Fibroblast of pulmonary artery (primary cell): ENCODE measurements at regions not wholly inside any gene's neighbourhood (a gene's known extent, or its start where the extent isn't known, plus 50 kb on each side); places are given as distances from the start of the nearest gene placed in this dataset.

ENCODE experiments used
- DNase-seq: peaks from one replicate; pipeline ENCODE4 v3.0.0-alpha.2; 2010; ENCODE audit warnings: low read depth
- H3K4me3 ChIP-seq: replicated peaks from 2 replicates; pipeline ENCODE4 v1.5.1; 2011; ENCODE audit warnings: low read depth, mild to moderate bottlenecking, control low read depth, low read length, moderate library complexity
- CTCF ChIP-seq: IDR thresholded peaks from 2 replicates; pipeline ENCODE4 v1.5.1; 2011; ENCODE audit warnings: mild to moderate bottlenecking, control low read depth, low read length, inconsistent platforms; ENCODE audit errors: missing control alignments

GRCh38 chr1:80214888-80215540 is 1208.5 kb upstream of the ADGRL4 start:
- no peak overlapping the region for H3K4me3 ChIP-seq
- no peak for TF ChIP-seq CTCF

GRCh38 chr1:80212948-80213347 is 1206.4 kb upstream of the ADGRL4 start:
- no peak for TF ChIP-seq CTCF
- DNase-seq, result no peak

More at GRCh38 chr1:80214888-80215540, 1208.5 kb upstream of the ADGRL4 start:
- no peak for DNase-seq

GRCh38 chr1:80211691-80212380 is 1205.3 kb upstream of the ADGRL4 start:
- TF ChIP-seq CTCF, result no peak
- H3K4me3 ChIP-seq, result no peak overlapping the region
- DNase-seq, result no peak

More at GRCh38 chr1:80212948-80213347, 1206.4 kb upstream of the ADGRL4 start:
- no peak overlapping the region for H3K4me3 ChIP-seq

- no peak overlapping the region for H3K4me3 ChIP-seq
- TF ChIP-seq CTCF, result no peak
- no peak for DNase-seq
These were observed 1195.6 kb upstream of the ADGRL4 start for GRCh38 chr1:80202118-80202517.

DNA sequence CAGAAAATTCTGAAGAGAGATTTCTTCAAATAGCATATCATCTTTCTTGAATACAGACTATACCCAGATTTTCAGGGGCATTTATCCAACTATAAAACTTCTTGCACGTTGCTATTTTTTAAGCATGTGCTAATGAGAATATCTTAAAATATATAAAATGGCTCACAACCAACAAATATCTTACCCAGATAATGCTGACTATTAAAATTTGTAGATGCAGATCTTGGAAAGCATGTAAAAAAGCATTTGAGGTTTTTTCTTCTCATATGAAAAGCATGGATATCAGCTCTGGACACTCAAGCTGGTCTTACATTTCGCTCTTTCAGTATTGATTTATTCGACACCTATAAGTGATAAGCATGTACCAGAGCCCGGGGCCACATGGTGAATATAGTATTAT is 1187.7 kb upstream of the ADGRL4 start:
- DNase-seq, result no peak
- H3K4me3 ChIP-seq, result no peak overlapping the region
- TF ChIP-seq CTCF, result no peak

DNA sequence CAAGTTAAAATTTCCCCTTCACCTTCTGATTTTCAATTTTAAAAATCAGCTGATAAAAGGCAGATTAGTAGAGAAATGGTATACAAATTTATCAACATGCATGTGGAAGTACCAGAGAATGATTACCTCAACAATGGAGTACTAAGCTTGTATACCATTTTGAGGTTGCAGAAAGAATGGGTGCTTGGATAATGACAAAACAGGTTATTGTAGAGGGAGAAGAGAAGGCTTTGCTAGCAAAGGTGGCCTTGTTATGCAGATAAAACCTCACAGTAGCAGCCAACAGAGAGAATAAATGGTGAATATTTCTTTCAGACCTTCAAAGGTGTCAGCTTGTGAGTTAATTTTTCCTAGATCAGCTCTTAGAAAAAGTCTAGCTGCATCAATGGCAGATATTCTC is 1174.9 kb upstream of the ADGRL4 start:
- no peak overlapping the region for H3K4me3 ChIP-seq
- DNase-seq, result no peak
- no peak for TF ChIP-seq CTCF
